HG03025 (cell line): ENCODE measurements at regions not wholly inside any gene's neighbourhood (a gene's known extent, or its start where the extent isn't known, plus 50 kb on each side); places are given as distances from the start of the nearest gene placed in this dataset.
"Not testable (repeated sequence)": the region's sequence is repeated elsewhere in the genome, so short reads cannot be mapped to it uniquely, and the experiment has no call there.

ENCODE experiments used
- ATAC-seq: cut with Tn5 transposase; IDR thresholded peaks from one replicate; pipeline ENCODE4 v1.9.1; 2021; ENCODE audit warnings: mild to moderate bottlenecking, moderate library complexity; ENCODE audit not compliant: unreplicated experiment, low FRiP score

DNA sequence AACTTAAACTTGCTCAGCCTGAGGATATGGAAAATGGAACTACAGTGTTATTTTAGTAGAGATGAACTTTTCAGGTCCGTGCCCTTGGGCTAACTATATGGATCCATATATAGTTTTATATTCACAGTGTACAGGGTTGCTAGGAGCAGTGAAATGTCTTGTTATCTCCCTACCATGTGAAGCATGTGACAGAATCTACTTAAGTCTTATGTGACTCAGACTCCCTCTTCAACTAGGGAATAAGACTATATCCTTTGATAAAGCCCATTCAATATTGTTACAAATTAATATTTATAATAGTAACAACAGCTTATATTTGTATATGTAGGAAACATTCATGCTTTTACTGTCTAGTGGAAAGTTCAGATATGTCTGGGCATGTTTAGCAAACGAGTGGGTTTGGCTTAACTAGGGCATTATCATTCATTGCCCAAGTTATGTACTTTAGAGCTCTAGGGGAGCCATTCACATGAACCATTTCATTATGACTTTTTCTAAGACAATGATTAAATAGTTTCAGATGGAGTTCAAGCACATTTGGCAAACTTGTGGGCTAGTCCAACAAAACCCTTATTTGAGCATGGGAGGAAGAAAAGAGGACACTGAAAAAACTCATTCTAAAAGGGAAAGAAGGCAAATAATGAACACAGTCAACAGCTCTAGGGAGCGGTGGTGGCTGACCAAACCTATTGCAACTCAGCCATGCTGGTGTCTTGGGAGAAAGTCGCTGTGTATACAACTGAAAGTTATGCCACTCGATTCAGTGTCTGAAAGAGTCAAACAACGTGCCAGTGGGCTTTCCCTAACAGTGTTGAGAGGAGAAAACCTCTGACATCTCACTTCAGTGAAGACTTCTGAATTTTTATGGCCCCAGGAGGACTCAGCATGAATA lies 305.9 kb upstream of the G2E3 start:
- no peak for ATAC-seq

DNA sequence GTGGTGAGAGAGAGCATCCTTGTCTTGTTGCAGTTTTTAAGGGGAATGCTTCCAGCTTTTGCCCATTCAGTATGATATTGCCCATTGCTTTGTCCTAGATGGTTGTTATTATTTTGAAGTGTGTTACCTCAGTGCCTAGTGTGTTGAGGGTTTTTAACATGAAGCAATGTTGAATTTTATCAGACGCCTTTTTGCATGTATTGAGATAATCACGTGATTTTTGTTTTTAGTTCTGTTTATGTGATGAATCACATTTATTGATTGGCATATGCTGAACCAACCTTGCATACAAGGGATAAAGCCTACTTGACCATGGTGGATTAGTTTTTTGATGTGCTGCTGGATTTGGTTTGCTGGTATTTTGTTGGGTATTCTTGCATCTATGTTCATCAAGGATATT lies 302.3 kb upstream of the G2E3 start:
- ATAC-seq: no peak

DNA sequence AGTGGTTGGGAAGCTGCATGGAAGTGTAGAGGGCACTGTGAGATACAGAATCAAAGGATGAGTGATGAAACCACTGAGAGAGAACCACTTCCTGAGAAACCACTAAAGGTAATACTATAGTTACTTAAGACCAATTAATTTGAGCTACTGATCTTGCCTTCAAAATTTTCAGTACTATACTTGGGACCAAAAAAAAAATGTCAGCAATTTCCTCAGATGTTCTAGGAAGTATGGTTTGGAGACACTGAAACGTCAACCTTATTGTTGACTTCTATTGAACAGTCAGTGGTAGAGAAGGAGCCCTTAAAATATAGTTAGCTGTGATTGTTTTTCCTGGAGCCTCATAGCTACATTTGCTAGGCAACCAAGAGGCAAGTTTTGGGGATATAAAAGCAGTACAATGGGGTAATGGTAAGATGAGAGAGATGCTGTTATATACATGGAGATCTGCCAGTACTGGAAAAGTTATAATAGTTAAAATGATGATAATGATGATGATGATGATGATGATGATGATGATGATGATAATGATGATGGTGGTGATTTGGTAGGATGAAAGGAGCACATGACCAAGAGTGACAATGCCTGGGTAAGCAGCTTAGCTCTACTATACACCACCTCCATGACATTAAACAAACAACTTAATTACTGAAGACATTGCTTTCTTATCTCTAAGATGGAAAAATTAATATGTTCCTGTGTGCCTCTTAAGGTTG lies 300.9 kb upstream of the G2E3 start:
- no peak for ATAC-seq

DNA sequence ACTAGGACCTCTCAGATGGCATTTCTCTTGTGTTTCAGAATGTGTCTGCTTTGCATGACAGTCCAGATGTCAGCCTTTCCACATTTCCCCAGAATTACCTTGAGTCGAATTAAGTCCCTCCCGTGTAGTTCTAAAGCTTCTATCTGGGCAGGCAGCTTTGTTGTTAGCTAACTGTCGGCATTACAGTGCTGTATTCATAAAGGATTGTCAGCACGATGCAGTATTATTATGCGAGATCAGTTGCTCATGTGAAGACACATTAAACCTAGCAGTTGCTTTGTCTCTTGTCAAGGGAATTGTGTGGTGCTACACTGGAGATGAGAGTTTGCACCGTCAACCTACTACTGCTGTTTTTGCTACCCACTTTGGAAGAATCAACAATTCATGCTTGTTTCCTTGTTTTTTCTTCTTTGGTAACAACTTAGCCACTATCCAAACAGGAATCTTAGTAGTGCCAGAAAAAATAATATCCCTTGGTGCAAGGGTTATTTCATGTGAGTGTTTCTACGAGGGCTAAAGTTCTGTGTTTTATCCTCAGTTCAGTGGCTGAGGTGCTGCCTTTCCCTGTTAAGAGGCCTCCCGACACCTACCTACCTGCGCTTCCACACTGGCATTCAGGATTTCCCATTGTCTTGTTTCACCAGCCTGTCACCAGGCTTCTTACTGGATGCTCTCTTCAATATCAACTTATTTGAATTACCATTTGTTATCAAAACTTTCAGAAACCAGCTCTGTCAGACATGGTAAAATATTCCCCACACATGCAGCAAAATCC lies 297.9 kb upstream of the G2E3 start:
- ATAC-seq: no peak

DNA sequence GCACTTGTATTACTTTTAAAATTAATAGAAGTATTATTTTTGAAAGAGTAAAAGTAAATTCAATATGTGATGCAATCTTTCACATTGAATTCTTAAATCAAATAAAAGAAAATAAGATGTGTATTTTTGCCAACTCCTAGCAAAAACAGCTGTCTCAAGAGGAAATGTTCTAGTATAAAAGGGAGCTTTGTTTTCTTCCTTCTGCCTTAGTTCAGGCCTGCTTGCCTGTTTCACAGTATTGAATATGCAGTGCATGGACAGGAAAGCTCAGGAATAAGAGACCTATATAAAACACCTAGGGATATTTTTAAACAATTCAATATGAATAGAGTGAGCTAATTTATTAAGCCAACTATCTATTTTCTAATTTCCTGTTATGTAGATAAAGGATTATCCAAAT lies 294.8 kb upstream of the G2E3 start:
- no peak for ATAC-seq

DNA sequence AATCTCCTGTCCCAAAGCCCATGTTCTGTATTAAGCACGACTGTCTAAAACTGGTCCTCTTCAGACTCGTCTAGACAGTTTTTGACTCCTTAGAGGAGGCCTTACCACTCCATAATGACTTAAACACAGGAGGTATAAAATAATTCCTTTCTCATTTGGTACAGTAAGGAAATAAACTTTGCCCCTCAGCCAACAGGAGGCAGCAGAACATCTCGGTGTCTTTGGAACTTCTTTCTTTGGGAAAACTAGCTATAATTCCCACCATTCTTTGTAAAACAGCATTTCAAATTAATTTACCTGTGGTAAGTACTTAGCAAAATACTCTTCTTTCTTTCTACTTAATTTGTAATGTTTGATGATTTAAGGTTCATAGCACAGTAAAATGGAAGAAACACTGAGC lies 292.7 kb upstream of the G2E3 start:
- ATAC-seq: no peak

DNA sequence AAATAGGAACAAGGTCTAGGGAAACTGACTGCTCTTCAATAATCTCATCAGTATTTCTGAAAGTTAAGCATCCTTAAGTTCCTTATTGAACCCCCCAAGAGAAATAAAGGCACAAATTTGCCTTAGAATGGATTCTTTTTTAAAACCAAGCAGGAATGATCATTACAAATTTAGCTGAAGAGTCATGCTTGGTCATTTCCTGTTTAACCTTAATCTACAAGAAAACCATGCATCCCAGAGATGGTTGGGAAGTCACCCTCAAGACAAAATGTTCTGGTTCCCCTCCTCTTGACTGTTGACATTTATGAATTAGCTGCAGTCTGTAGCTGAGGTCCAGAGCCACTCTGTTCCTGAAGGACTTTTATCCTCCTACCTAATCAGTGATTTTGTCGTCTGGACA lies 291.8 kb upstream of the G2E3 start:
- ATAC-seq: no peak

DNA sequence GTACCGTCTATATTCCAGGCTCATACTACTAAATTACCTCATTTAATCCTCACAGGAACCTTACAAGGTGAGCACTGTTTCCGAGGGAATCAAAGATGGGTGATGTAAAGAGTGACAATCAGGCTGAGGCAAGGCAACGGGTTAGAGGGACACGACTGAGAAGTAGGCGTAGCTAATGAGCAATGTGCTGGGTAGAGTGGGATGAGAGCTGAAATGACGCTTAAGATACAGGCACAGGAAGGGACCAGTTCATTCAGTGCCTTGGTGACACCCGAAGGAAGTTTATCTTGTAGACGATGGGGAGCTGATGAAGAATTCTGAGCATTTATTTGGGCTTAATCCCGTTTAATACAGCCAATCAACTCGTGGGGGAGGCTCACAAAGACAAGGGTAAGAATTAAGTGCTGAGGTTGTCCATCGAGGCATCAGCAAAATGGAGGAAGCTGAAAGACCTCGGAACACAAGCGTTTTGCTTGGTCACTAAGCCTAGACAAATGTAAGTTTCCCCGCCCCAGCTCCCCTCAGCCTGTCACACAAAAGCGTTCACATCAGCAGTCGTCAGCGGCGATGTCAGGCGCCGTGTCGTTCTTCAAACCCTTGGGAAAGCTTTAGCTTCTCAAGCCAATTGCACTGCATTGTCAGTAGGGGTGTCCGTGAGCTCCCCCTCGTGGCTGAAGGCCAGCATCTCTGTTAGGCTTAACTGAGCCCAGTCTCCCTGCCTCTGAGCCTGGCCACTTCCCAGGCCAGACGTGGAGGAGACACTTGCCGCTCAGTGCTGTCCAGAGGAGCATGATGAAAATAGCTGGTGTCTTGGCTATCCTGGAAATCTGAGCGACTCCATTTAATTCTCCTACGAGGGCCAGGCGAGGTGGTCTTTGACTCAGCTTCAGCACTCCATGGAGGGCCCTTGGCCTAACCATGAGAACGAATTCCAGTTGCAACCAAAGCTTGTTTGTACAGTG lies 288.5 kb upstream of the G2E3 start:
- ATAC-seq: peak; percentile 96

DNA sequence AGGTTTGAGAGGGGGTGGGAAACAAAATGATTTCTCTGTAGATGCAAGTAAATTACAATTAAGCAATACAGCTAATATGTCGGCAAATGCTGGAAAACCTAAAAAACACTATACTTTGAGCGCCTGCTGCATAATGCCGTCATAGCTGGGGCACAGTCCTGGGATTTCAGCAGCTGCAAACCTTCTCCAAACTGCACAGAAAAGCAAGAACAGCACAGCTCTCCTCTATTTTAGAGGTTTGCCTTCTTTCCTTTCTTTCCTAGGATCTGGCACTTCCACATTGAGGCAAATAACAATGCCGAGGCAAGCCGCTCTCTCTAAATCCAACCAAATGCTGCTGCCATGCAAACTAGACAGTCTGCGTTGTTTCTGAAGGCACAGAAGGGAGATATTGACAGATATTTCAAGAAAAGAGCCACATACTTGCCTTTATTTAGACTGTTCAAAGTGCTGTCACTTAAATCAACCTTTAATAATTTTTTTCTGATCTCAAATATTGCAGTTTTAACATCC lies 287.1 kb upstream of the G2E3 start:
- ATAC-seq: no peak

DNA sequence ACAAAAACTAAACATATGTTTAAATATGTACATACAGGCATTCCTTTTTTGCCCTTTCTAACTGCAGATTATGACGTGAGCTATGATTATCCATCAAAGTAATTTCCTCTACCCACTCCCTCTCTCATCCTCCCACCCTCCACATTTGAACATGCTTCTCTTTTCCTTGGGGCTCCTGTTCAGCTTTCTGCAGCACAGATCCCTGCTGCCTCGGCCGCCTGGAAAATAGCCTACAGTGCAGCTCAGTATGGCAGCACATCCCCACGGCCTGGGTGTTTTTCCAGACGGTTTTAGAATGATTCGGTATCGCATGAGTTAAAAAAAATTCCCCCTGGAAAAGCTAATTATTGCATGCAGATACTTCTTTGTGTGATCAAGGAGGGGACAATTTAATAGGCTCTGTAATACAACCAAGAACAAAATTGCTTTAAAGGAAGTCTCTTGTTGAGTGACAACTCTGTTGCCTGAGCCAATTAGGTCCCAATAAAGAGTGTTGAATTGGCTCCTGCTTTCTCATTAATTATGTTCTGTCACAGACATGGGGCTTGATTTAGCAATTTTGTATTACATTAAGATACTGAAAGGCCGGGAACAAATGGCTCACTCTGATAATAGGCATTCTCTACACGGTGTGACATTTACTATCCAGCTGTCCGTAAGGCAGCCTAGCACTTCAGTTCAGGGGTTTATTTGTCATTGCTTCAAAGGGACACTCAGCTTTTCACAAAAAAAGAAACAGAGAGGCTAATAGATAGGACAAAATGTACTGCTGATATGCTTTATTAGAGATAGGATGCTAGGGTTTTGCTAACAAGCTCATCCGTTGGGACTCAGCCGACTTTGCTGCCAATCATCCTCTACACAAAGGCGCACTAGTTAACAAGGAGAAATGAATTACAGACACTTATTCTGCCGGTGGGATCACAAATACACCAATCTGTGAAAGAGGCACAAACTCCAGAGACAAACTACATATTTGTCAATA lies 285.8 kb upstream of the G2E3 start:
- no peak for ATAC-seq

DNA sequence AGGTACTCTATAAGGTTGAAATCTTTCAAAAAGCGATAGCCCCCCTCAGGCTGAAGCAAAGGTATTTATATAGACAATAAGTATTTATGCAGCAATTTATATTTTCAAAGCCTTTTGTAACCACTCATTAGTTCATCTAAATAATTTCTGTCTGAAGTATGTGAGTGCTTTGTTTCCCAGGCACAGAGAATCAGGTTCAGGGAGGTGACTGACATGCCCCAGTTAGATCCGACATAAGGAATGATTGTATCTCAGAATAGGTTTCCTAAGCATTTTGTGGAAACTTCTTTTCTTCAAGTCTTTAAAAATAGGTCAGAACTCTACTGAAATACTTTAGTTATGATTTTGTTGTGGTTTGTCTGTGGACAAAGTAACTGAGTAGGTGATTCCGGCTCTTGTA lies 283.4 kb upstream of the G2E3 start:
- no peak for ATAC-seq

DNA sequence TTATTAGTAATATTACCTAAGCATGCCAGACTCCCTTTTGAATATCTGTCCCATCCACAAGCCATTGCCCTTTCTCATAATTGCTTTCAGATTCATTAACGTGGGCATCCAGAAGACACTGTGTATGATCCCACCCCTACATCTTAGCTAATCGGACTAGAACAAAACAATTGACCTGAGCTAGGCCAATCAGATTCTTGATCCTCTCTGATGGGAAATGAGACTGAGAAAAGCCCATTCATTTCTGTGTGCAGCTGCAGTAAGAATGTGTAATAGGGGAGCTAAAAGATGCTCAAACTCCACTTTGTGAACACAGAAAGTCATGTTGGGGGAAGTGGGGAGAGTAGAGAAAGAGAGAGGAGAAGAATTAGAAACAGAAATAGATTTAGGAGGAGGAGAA lies 281.7 kb upstream of the G2E3 start:
- ATAC-seq: no peak

DNA sequence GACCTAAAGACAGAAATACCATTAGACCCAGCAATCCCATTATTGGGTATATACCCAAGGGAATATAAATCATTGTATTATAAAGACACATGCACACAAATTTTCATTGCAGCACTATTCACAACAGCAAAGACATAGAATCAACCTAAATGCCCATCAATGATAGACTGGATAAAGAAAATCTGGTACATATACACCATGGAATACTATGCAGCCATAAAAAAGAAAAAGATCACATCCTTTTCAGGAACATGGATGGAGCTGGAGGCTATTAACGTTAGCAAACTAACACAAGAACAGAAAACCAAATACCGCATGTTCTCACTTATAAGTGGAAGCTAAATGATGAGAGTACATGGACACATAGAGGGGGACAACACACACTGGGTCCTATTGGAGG lies 280.1 kb upstream of the G2E3 start:
- ATAC-seq: not testable (repeated sequence)

DNA sequence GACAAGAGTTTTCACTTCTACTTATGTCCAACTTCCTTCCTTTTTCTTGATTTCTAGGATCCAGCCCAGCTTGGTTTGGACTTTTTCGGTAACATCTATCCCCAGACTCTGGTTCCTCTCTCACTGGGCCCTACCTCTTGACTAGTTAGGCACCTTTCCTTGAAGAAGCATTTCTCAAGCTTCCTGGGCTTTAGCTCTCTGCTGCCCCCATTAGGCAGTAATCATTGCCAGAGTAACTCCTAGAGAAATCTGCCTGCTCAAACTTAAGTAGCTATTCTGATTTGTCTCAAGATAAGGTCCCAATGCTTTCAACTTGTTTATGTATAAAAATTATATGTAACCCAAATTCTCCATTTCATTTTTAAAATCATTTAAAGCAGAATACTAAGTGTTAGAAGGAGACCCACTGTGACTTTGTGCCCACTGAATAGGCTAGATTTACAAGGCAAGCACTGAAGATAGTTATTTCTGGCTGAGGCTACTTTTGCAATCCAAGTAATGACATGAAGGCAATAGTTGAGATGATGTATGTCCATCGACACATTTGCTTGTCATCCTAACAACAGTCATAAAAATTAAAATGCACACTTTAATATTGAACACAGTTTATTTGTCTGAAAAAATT lies 275.0 kb upstream of the G2E3 start:
- ATAC-seq: no peak

DNA sequence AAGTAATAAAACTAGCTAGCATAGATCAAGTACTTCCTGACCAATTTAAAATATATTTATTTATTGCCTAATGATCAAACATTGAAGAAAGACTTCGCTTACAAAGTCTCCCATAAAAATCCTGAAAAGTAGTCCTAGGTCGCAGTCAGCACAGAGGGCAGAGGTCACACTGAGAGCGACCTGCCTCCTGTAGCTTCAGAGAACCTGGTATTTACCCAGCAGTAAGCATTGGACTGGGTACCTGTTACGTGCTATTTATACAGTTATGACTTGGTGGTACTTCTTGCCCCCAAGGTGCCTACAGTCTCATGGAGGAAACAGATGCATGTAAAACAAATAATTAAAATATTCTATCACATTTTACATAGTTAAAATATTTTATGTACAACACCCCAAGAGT lies 274.1 kb upstream of the G2E3 start:
- ATAC-seq: no peak

DNA sequence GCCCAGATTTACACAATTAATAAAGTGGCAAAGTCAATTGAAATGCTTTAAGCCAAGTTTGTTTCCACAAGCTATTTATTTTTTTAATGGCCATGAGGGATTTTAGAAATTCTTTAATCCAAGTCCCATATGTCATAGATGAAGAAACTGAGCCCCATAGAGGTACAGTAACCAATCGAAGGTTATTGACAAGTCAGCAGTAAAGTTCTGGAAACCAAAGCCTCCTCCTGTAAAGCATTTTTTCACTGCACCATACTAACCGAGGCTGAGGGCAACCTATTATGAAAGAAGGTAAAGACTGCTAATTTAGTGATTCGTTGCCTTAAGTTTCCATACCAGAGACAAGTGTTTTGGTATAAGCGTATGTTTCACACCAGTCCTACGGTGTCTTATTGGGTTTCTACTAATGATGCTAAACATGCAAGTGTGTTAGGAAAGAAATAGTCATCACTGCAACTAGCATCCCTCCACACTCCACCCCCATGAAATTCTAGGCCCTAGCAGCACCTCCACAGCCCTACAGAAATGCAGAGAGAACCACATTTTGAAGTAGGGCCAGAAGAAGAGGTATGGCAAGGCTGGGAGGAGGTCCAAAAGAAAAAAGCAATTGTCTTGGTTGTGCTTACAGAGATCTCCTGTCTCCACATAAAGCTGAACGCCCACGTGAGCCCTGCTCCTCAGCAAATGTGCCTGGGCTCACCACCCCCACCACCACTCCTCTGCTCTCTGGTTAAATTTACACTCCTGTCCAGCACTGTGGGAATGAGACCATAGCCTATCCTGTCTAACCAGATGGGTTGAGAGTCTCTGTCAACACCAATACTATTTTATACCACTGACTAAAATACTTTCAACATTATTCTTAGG lies 271.1 kb upstream of the G2E3 start:
- ATAC-seq: no peak

DNA sequence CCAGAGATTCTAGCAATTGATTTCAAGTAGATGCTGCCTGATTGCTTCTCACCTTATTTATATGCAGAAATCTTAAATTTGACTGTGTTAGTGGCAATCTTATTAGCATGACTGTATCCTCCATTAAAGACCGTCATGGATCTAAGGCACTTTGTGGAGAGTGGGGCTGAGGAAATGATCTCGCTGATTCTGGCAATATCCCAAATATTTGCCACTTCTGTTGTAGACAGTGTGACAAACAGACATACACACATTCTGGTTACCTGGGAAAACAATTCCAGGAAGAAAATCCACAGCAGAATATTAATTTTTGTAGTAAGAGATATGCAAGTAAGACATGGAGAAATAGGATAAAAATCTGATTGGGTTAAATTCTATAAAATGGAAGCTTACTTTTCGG lies 269.0 kb upstream of the G2E3 start:
- no peak for ATAC-seq
